AG10803 (cell line): ENCODE measurements at regions not wholly inside any gene's neighbourhood (a gene's known extent, or its start where the extent isn't known, plus 50 kb on each side); places are given as distances from the start of the nearest gene placed in this dataset.

Experiments
- DNase-seq: peaks from one replicate; pipeline ENCODE4 v3.0.0; 2010; ENCODE audit warnings: low read depth
- H3K4me3 ChIP-seq: 2 replicates; pipeline ENCODE4 v1.5.1; 2011; ENCODE audit warnings: mild to moderate bottlenecking, low read length, control low read depth
- CTCF ChIP-seq: conservative IDR thresholded peaks from 2 replicates; pipeline ENCODE4 v1.5.1; 2011; ENCODE audit warnings: mild to moderate bottlenecking, low read length, control low read depth, inconsistent platforms

GRCh38 chr7:114755856-114756255 lies 166.0 kb upstream of the MDFIC start:
- no peak for TF ChIP-seq CTCF
- DNase-seq = no peak
- H3K4me3 ChIP-seq = no peak overlapping the region

- no peak overlapping the region for H3K4me3 ChIP-seq
- no peak for TF ChIP-seq CTCF
- no peak for DNase-seq
These were observed 163.2 kb upstream of the MDFIC start for GRCh38 chr7:114758661-114759227.

GRCh38 chr7:114759347-114760062 lies 162.4 kb upstream of the MDFIC start:
- TF ChIP-seq CTCF = no peak
- peak; percentile 4 for DNase-seq
- H3K4me3 ChIP-seq = no peak overlapping the region

GRCh38 chr7:114760477-114760876 lies 161.4 kb upstream of the MDFIC start:
- DNase-seq = no peak
- TF ChIP-seq CTCF = no peak
- H3K4me3 ChIP-seq = no peak overlapping the region

GRCh38 chr7:114761973-114762372 lies 159.9 kb upstream of the MDFIC start:
- no peak overlapping the region for H3K4me3 ChIP-seq
- DNase-seq = no peak
- no peak for TF ChIP-seq CTCF

- H3K4me3 ChIP-seq = no peak overlapping the region
- DNase-seq = no peak
- no peak for TF ChIP-seq CTCF
These were observed 156.4 kb upstream of the MDFIC start for GRCh38 chr7:114765331-114766040.

GRCh38 chr7:114766041-114766356 lies 155.9 kb upstream of the MDFIC start:
- DNase-seq = no peak
- no peak overlapping the region for H3K4me3 ChIP-seq
- no peak for TF ChIP-seq CTCF
